Neural progenitor cell (in vitro differentiated cells): ENCODE measurements at regions not wholly inside any gene's neighbourhood (a gene's known extent, or its start where the extent isn't known, plus 50 kb on each side); places are given as distances from the start of the nearest gene placed in this dataset.

Experiments
- DNase-seq: peaks from one replicate; pipeline ENCODE4 v3.0.0-alpha.2; 2016; ENCODE audit warnings: low spot score
- H2AFZ ChIP-seq: fragments of 200-600 bp; sonication (generic); replicated peaks from 2 replicates; pipeline ENCODE4 v1.6.1; 2016; ENCODE audit warnings: antibody characterized with exemption
- H3F3A ChIP-seq: fragments of 200-600 bp; sonication (generic); 2 replicates; pipeline ENCODE4 v1.6.1; 2016; ENCODE audit warnings: antibody characterized with exemption, low read depth
- H3K27ac ChIP-seq: fragments of 200-600 bp; sonication (generic); 2 replicates; pipeline ENCODE4 v1.5.1; 2016; ENCODE audit warnings: mild to moderate bottlenecking
- H3K27me3 ChIP-seq: fragments of 200-600 bp; sonication (generic); 2 replicates; pipeline ENCODE4 v1.6.1; 2016; ENCODE audit warnings: mild to moderate bottlenecking, moderate library complexity
- H3K36me3 ChIP-seq: fragments of 200-600 bp; sonication (generic); 2 replicates; pipeline ENCODE4 v1.5.1; 2016
- H3K4me1 ChIP-seq: fragments of 200-600 bp; sonication (generic); 2 replicates; pipeline ENCODE4 v1.6.1; 2016; ENCODE audit warnings: mixed run types
- H3K4me2 ChIP-seq: fragments of 200-600 bp; sonication (generic); 2 replicates; pipeline ENCODE4 v1.6.1; 2016
- H3K4me3 ChIP-seq: fragments of 200-600 bp; sonication (generic); 2 replicates; pipeline ENCODE4 v1.5.1; 2016
- H3K79me2 ChIP-seq: fragments of 200-600 bp; sonication (generic); 2 replicates; pipeline ENCODE4 v1.6.1; 2016; ENCODE audit warnings: low read depth
- H3K9ac ChIP-seq: fragments of 200-600 bp; sonication (generic); 2 replicates; pipeline ENCODE4 v1.6.1; 2016
- H3K9me3 ChIP-seq: fragments of 200-600 bp; sonication (generic); 2 replicates; pipeline ENCODE4 v1.5.1; 2016; ENCODE audit warnings: low read depth
- H4K20me1 ChIP-seq: fragments of 200-600 bp; sonication (generic); 2 replicates; pipeline ENCODE4 v1.6.1; 2016; ENCODE audit warnings: low read depth
- H3K27ac Mint-ChIP-seq: 3 replicates; pipeline ENCODE4 v1.8.0; 2021; ENCODE audit warnings: mixed read lengths
- H3K27me3 Mint-ChIP-seq: 2 replicates; pipeline ENCODE4 v1.8.0; 2022; ENCODE audit warnings: low read depth, mild to moderate bottlenecking, inconsistent platforms, moderate library complexity, mixed read lengths; ENCODE audit not compliant: insufficient read depth
- H3K36me3 Mint-ChIP-seq: 3 replicates; pipeline ENCODE4 v1.8.0; 2021; ENCODE audit warnings: mixed read lengths
- H3K4me1 Mint-ChIP-seq: 3 replicates; pipeline ENCODE4 v1.8.0; 2021; ENCODE audit warnings: mixed read lengths
- H3K4me3 Mint-ChIP-seq: 3 replicates; pipeline ENCODE4 v1.8.0; 2021; ENCODE audit warnings: mild to moderate bottlenecking, moderate library complexity, mixed read lengths
- H3K9me3 Mint-ChIP-seq: 3 replicates; pipeline ENCODE4 v1.8.0; 2020; ENCODE audit warnings: mixed read lengths
- CTCF ChIP-seq: fragments of 200-600 bp; sonication (generic); IDR thresholded peaks from 2 replicates; pipeline ENCODE4 v1.5.1; 2017; ENCODE audit warnings: antibody characterized with exemption, mild to moderate bottlenecking
- EZH2 ChIP-seq: fragments of 200-600 bp; sonication (generic); IDR thresholded peaks from 2 replicates; pipeline ENCODE4 v1.6.1; 2017; ENCODE audit warnings: antibody characterized with exemption, mild to moderate bottlenecking, moderate library complexity
- EZH2phosphoT487 ChIP-seq: fragments of 200-600 bp; sonication (generic); IDR thresholded peaks from 2 replicates; pipeline ENCODE4 v1.6.1; 2017; ENCODE audit warnings: antibody characterized with exemption

- Mint-ChIP-seq H3K4me3 (no peak overlapping the region), H3K27ac (peak overlapping the region; percentile 40), H3K36me3 (no peaks in the 10 kb centered on the region), H3K27me3 (no peaks in the 10 kb centered on the region), H3K4me1 (no peaks in the 10 kb centered on the region), H3K9me3 (peaks cover 2% of the 10 kb centered on the region)
- Histone ChIP-seq H2AFZ (peak overlapping the region; percentile 21), H3K36me3 (no peaks in the 10 kb centered on the region), H3K4me3 (no peak overlapping the region), H3K79me2 (no peaks in the 10 kb centered on the region), H3K27me3 (no peaks in the 10 kb centered on the region), H3K27ac (no peak overlapping the region), H3F3A (no peaks in the 10 kb centered on the region), H3K4me2 (no peak overlapping the region), H3K9me3 (no peaks in the 10 kb centered on the region), H3K9ac (no peak overlapping the region), H4K20me1 (no peaks in the 10 kb centered on the region), H3K4me1 (no peaks in the 10 kb centered on the region)
- DNase-seq = peak; percentile 4
- TF ChIP-seq EZH2phosphoT487 (no peak), EZH2 (no peak)
Measured at GRCh38 chr4:181874602-181875001, 368.6 kb upstream of the TENM3 start.

- no peaks in the 10 kb centered on the region for H3F3A ChIP-seq
- H3K27me3 Mint-ChIP-seq = no peaks in the 10 kb centered on the region
- H2AFZ ChIP-seq = no peak overlapping the region
Measured at GRCh38 chr4:181877329-181877848, 365.8 kb upstream of the TENM3 start.

GRCh38 chr4:181890031-181890430, 353.2 kb upstream of the TENM3 start:
- Histone ChIP-seq H3K4me1 (no peaks in the 10 kb centered on the region), H3K36me3 (no peaks in the 10 kb centered on the region), H3K4me3 (no peak overlapping the region), H3F3A (no peaks in the 10 kb centered on the region), H3K27ac (no peak overlapping the region), H3K9ac (no peak overlapping the region), H3K9me3 (no peaks in the 10 kb centered on the region), H3K79me2 (no peaks in the 10 kb centered on the region), H3K27me3 (no peaks in the 10 kb centered on the region), H4K20me1 (no peaks in the 10 kb centered on the region), H3K4me2 (no peak overlapping the region), H2AFZ (no peak overlapping the region)
- no peak for DNase-seq
- TF ChIP-seq CTCF (no peak), EZH2 (no peak), EZH2phosphoT487 (no peak)
- Mint-ChIP-seq H3K36me3 (no peaks in the 10 kb centered on the region), H3K27me3 (peaks cover 2% of the 10 kb centered on the region), H3K9me3 (no peaks in the 10 kb centered on the region), H3K27ac (no peak overlapping the region), H3K4me1 (no peaks in the 10 kb centered on the region), H3K4me3 (no peak overlapping the region)

More at GRCh38 chr4:181877329-181877848, 365.8 kb upstream of the TENM3 start:
- no peaks in the 10 kb centered on the region for H3K9me3 ChIP-seq
- no peaks in the 10 kb centered on the region for H3K36me3 ChIP-seq
- Mint-ChIP-seq H3K9me3 (peaks cover 2% of the 10 kb centered on the region), H3K4me3 (no peak overlapping the region), H3K4me1 (no peaks in the 10 kb centered on the region), H3K27ac (no peak overlapping the region), H3K36me3 (no peaks in the 10 kb centered on the region)
- no peak for DNase-seq
- no peaks in the 10 kb centered on the region for H3K4me1 ChIP-seq
- H3K4me3 ChIP-seq = no peak overlapping the region
- H3K79me2 ChIP-seq = no peaks in the 10 kb centered on the region
- H3K27ac ChIP-seq = no peak overlapping the region
- H3K9ac ChIP-seq = no peak overlapping the region
- no peak overlapping the region for H3K4me2 ChIP-seq
- TF ChIP-seq EZH2phosphoT487 (no peak), CTCF (no peak), EZH2 (no peak)
- H4K20me1 ChIP-seq = no peaks in the 10 kb centered on the region
- no peaks in the 10 kb centered on the region for H3K27me3 ChIP-seq

GRCh38 chr4:181890911-181891310, 352.3 kb upstream of the TENM3 start:
- no peak overlapping the region for H3K27ac ChIP-seq
- no peaks in the 10 kb centered on the region for H3K4me1 Mint-ChIP-seq
- no peak overlapping the region for H2AFZ ChIP-seq

More at GRCh38 chr4:181890911-181891310, 352.3 kb upstream of the TENM3 start:
- no peaks in the 10 kb centered on the region for H3K4me1 ChIP-seq
- H3K9ac ChIP-seq = no peak overlapping the region
- H3K27ac Mint-ChIP-seq = no peak overlapping the region
- H3K27me3 ChIP-seq = no peaks in the 10 kb centered on the region
- no peak for DNase-seq
- no peak overlapping the region for H3K4me3 Mint-ChIP-seq
- H3K4me3 ChIP-seq = no peak overlapping the region
- no peaks in the 10 kb centered on the region for H3K79me2 ChIP-seq
- no peaks in the 10 kb centered on the region for H3K36me3 ChIP-seq
- H3K27me3 Mint-ChIP-seq = peaks cover 2% of the 10 kb centered on the region
- H3K9me3 ChIP-seq = no peaks in the 10 kb centered on the region
- no peaks in the 10 kb centered on the region for H3K36me3 Mint-ChIP-seq
- no peaks in the 10 kb centered on the region for H3K9me3 Mint-ChIP-seq
- H4K20me1 ChIP-seq = no peaks in the 10 kb centered on the region
- TF ChIP-seq EZH2phosphoT487 (no peak), CTCF (no peak), EZH2 (no peak)
- H3F3A ChIP-seq = no peaks in the 10 kb centered on the region
- no peak overlapping the region for H3K4me2 ChIP-seq
